HCT116 (cell line): ENCODE measurements at regions not wholly inside any gene's neighbourhood (a gene's known extent, or its start where the extent isn't known, plus 50 kb on each side); places are given as distances from the start of the nearest gene placed in this dataset.

ENCODE experiments used
- ATAC-seq: fragments of 200-7000 bp; cut with Tn5 transposase; 2 replicates; pipeline ENCODE4 v1.9.1; 2020; ENCODE audit warnings: mild to moderate bottlenecking, moderate library complexity
- BruUV-seq: library from RNA; stranded (reverse); fragments of 400-500 nt; replicated peaks from 2 replicates; lab custom pipeline; 2021; lab: Mats Ljungman, UMichigan
- CTCF ChIA-PET: fragments of 300-600 bp; sonication (Branson Sonifier 250); formaldehyde crosslinking; loops from one replicate; lab custom pipeline; 2021; ENCODE audit warnings: antibody characterized with exemption; lab: Charles Lee
- POLR2A ChIA-PET: fragments of 300-600, 350-600 bp; sonication (Branson Sonifier 250); formaldehyde crosslinking; loops from one replicate; lab custom pipeline; 2021; ENCODE audit warnings: antibody characterized with exemption; lab: Charles Lee
- RAD21 ChIA-PET, 2 experiments: fragments of 300-600 bp; sonication (Branson Sonifier 250); formaldehyde crosslinking; loops; one replicate each; lab custom pipeline; 2023; ENCODE audit warnings: low total read pairs in 2 of 2; ENCODE audit not compliant: uncharacterized antibody in 2 of 2, unreplicated experiment in 2 of 2, low non-redundant PET in 1 of 2; lab: Charles Lee
- DNase-seq: peaks from one replicate; pipeline ENCODE4 v3.0.0-alpha.2; 2010; ENCODE audit warnings: low read depth, low spot score
- H2AFZ ChIP-seq: fragments of 200-600 bp; shearing (Covaris generic), sonication (generic); 2 replicates; pipeline ENCODE4 v1.6.1; 2017; ENCODE audit warnings: low read depth, mixed run types, mixed read lengths, antibody characterized with exemption, low read length; ENCODE audit not compliant: poor library complexity, severe bottlenecking
- H3K27ac ChIP-seq: 2 replicates; pipeline ENCODE4 v1.5.1; 2012; ENCODE audit warnings: low read depth, low read length
- H3K27me3 ChIP-seq: fragments of 200-600 bp; sonication (generic); 2 replicates; pipeline ENCODE4 v1.6.1; 2016; ENCODE audit warnings: mixed run types, low read length, mixed read lengths; ENCODE audit not compliant: insufficient read depth
- H3K36me3 ChIP-seq, 2 experiments: fragments of 200-500 bp in 1 of 2; fragments of 200-600 bp in 1 of 2; sonication (Bioruptor generic) in 1 of 2; sonication (generic) in 1 of 2; 2 replicates each; pipeline versions ENCODE4 v1.5.1 to v1.6.1; 2014 to 2016; ENCODE audit warnings: low read length in 2 of 2, inconsistent platforms in 1 of 2, mixed read lengths in 1 of 2, mixed run types in 1 of 2; ENCODE audit not compliant: insufficient read depth in 2 of 2, control insufficient read depth in 1 of 2
- H3K4me1 ChIP-seq, 2 experiments: fragments of 200-600 bp in 1 of 2; sonication (generic) in 1 of 2; 2 replicates each; pipeline versions ENCODE4 v1.5.1 to v1.6.1; 2012 to 2017; ENCODE audit warnings: low read length in 2 of 2, inconsistent platforms in 1 of 2, mild to moderate bottlenecking in 1 of 2, mixed read lengths in 1 of 2, mixed run types in 1 of 2, moderate library complexity in 1 of 2; ENCODE audit not compliant: insufficient read depth in 2 of 2, control insufficient read depth in 1 of 2
- H3K4me2 ChIP-seq: fragments of 200-600 bp; sonication (generic); 2 replicates; pipeline ENCODE4 v1.6.1; 2017; ENCODE audit warnings: mixed run types, low read length, mixed read lengths
- H3K4me3 ChIP-seq, 2 experiments: fragments of 200-600 bp in 1 of 2; sonication (generic) in 1 of 2; replicated peaks in 1 of 2; 2 replicates each; pipeline ENCODE4 v1.5.1; 2011 to 2016; ENCODE audit warnings: low read length in 2 of 2, control low read depth in 1 of 2, low read depth in 1 of 2, mild to moderate bottlenecking in 1 of 2, mixed read lengths in 1 of 2, mixed run types in 1 of 2
- H3K79me2 ChIP-seq: fragments of 200-600 bp; sonication (generic); 2 replicates; pipeline ENCODE4 v1.6.1; 2017; ENCODE audit warnings: mild to moderate bottlenecking, mixed run types, low read length, moderate library complexity, mixed read lengths; ENCODE audit not compliant: insufficient read depth
- H3K9ac ChIP-seq: fragments of 200-600 bp; sonication (generic); 2 replicates; pipeline ENCODE4 v1.6.1; 2016; ENCODE audit warnings: low read length, mixed read lengths
- H3K9me2 ChIP-seq: fragments of 200-600 bp; sonication (generic), shearing (Covaris generic); 2 replicates; pipeline ENCODE4 v1.6.1; 2017; ENCODE audit warnings: mixed run types, mild to moderate bottlenecking, moderate library complexity; ENCODE audit not compliant: insufficient read depth
- H3K9me3 ChIP-seq, 2 experiments: fragments of 200-500 bp in 1 of 2; fragments of 200-600 bp in 1 of 2; sonication (Bioruptor generic) in 1 of 2; sonication (generic) in 1 of 2; 2 replicates each; pipeline ENCODE4 v1.6.1; 2014 to 2017; ENCODE audit warnings: low read length in 2 of 2, mixed read lengths in 2 of 2, inconsistent platforms in 1 of 2, low read depth in 1 of 2, mild to moderate bottlenecking in 1 of 2, mixed run types in 1 of 2, moderate library complexity in 1 of 2; ENCODE audit not compliant: control insufficient read depth in 1 of 2, insufficient read depth in 1 of 2
- H4K20me1 ChIP-seq: fragments of 200-600 bp; sonication (generic), shearing (Covaris generic); 2 replicates; pipeline ENCODE4 v1.6.1; 2017; ENCODE audit warnings: mixed run types, mild to moderate bottlenecking, moderate library complexity; ENCODE audit not compliant: insufficient read depth
- CEBPB ChIP-seq: IDR thresholded peaks from 2 replicates; pipeline ENCODE4 v1.6.1; 2012; ENCODE audit warnings: low read depth
- EGR1 ChIP-seq: IDR thresholded peaks from 2 replicates; pipeline ENCODE4 v1.6.1; 2012; ENCODE audit warnings: low read depth
- ELF1 ChIP-seq: IDR thresholded peaks from 2 replicates; pipeline ENCODE4 v1.6.1; 2012; ENCODE audit warnings: low read depth, borderline replicate concordance
- EZH2 ChIP-seq: fragments of 200-600 bp; sonication (generic); IDR thresholded peaks from 2 replicates; pipeline ENCODE4 v1.6.1; 2017; ENCODE audit warnings: antibody characterized with exemption, mixed run types
- EZH2phosphoT487 ChIP-seq: fragments of 200-600 bp; IDR thresholded peaks from 2 replicates; pipeline ENCODE4 v1.6.1; 2018; ENCODE audit warnings: antibody characterized with exemption, borderline replicate concordance
- FOSL1 ChIP-seq: IDR thresholded peaks from 2 replicates; pipeline ENCODE4 v1.6.1; 2012; ENCODE audit warnings: low read depth
- JUND ChIP-seq: IDR thresholded peaks from 2 replicates; pipeline ENCODE4 v1.6.1; 2012
- POLR2AphosphoS5 ChIP-seq: IDR thresholded peaks from 2 replicates; pipeline ENCODE4 v1.6.1; 2011; ENCODE audit warnings: mild to moderate bottlenecking, low read depth, low read length, moderate library complexity
- RAD21 ChIP-seq: IDR thresholded peaks from 2 replicates; pipeline ENCODE4 v1.6.1; 2012; ENCODE audit warnings: low read depth, mild to moderate bottlenecking
- SIN3A ChIP-seq: IDR thresholded peaks from 2 replicates; pipeline ENCODE4 v1.6.1; 2012; ENCODE audit warnings: low read depth
- SP1 ChIP-seq: IDR thresholded peaks from 2 replicates; pipeline ENCODE4 v1.6.1; 2012; ENCODE audit warnings: low read depth
- YY1 ChIP-seq: IDR thresholded peaks from 2 replicates; pipeline ENCODE4 v1.6.1; 2011; ENCODE audit warnings: low read length, low read depth, moderate library complexity, mild to moderate bottlenecking; ENCODE audit not compliant: insufficient replicate concordance; ENCODE audit errors: extremely low read depth
- ZFX ChIP-seq: fragments of 450-650 bp; IDR thresholded peaks from 2 replicates; pipeline ENCODE4 v1.6.1; 2017
- ZNF274 ChIP-seq: fragments of 200-500 bp; sonication (Bioruptor generic); IDR thresholded peaks from 2 replicates; pipeline ENCODE4 v1.6.1; 2014; ENCODE audit warnings: mild to moderate bottlenecking, low read depth, low read length, inconsistent platforms
- intact Hi-C: fragments of 100-400 bp; cut with micrococcal nuclease; formaldehyde crosslinking; loops from 2 replicates; pipeline ENCODE4 v1.10.0; 2022
- TF ChIP-seq, protein P1 (sequence below): IDR thresholded peaks from 2 replicates; pipeline ENCODE4 v1.6.1; 2012
- TF ChIP-seq, protein P2 (sequence below): IDR thresholded peaks from 2 replicates; pipeline ENCODE4 v1.6.1; 2012

DNA sequence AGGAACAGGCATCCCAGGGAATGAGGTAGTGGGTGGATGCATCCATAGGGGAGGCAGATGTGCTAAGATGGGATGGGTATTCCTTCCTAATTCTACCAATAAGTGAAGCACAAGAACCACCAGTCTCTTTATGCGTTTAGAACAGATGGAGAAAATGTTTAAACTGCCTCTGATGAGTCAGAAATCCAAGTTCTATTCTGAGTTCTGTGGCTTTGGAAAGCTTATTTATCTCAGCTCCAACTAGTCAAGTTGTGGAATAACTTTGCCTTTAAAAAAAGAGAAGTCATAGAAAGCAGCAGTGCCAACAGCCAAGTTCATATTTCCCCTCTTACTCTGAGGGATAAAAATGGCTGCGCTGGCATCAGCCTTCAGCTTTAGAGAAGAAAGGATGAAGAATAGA is 761.7 kb downstream of the IGSF11 start:
- no peaks in the 10 kb centered on the region for H3K27me3 ChIP-seq
- no peaks in the 10 kb centered on the region for H3K36me3 ChIP-seq
- no peak overlapping the region for H3K9ac ChIP-seq
- H3K9me3 ChIP-seq = no peaks in the 10 kb centered on the region
- H3K4me1 ChIP-seq = no peaks in the 10 kb centered on the region
- no peak overlapping the region for H3K4me3 ChIP-seq
- ChIA-PET RAD21 (no interaction called here), POLR2A (no interaction called here), CTCF (no interaction called here)
- H3K79me2 ChIP-seq = no peaks in the 10 kb centered on the region
- no peak overlapping the region for H2AFZ ChIP-seq
- ATAC-seq = no peak
- intact Hi-C loops = no loop called here
- no TSS peak for BruUV-seq
- H4K20me1 ChIP-seq = no peaks in the 10 kb centered on the region
- no peak overlapping the region for H3K4me2 ChIP-seq
- no peak for DNase-seq
- no peak for TF ChIP-seq CEBPB
- TF ChIP-seq SIN3A = no peak
- TF ChIP-seq, protein P1, sequence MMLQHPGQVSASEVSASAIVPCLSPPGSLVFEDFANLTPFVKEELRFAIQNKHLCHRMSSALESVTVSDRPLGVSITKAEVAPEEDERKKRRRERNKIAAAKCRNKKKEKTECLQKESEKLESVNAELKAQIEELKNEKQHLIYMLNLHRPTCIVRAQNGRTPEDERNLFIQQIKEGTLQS = no peak
- no peak for TF ChIP-seq POLR2AphosphoS5
- TF ChIP-seq, protein P2, sequence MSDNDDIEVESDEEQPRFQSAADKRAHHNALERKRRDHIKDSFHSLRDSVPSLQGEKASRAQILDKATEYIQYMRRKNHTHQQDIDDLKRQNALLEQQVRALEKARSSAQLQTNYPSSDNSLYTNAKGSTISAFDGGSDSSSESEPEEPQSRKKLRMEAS = no peak
- TF ChIP-seq EZH2 = no peak
- TF ChIP-seq ZNF274 = no peak
- TF ChIP-seq FOSL1 = no peak
- no peak for TF ChIP-seq JUND
- TF ChIP-seq EZH2phosphoT487 = no peak
- TF ChIP-seq SP1 = no peak
- TF ChIP-seq YY1 = no peak
- no peak for TF ChIP-seq RAD21
- TF ChIP-seq EGR1 = no peak
- no peak for TF ChIP-seq ELF1
- TF ChIP-seq ZFX = no peak
- no peaks in the 10 kb centered on the region for H3K9me2 ChIP-seq
- H3K27ac ChIP-seq = no peak overlapping the region
